Kidney epithelial cell (primary cell): ENCODE measurements at regions not wholly inside any gene's neighbourhood (a gene's known extent, or its start where the extent isn't known, plus 50 kb on each side); places are given as distances from the start of the nearest gene placed in this dataset.

Experiments
- DNase-seq: peaks from one replicate; pipeline ENCODE4 v3.0.0-alpha.2; 2010; ENCODE audit warnings: low read depth
- H3K27me3 ChIP-seq: 2 replicates; pipeline ENCODE4 v1.6.0; 2011; ENCODE audit warnings: low read length; ENCODE audit not compliant: control insufficient read depth, insufficient read depth
- H3K36me3 ChIP-seq: 2 replicates; pipeline ENCODE4 v1.5.1; 2011; ENCODE audit warnings: low read length; ENCODE audit not compliant: control insufficient read depth, insufficient read depth
- H3K4me3 ChIP-seq: 2 replicates; pipeline ENCODE4 v1.5.1; 2011; ENCODE audit warnings: low read depth, mild to moderate bottlenecking, control low read depth, low read length
- CTCF ChIP-seq: IDR thresholded peaks from 2 replicates; pipeline ENCODE4 v1.5.1; 2011; ENCODE audit warnings: mild to moderate bottlenecking, moderate library complexity, low read length, control low read depth, inconsistent platforms; ENCODE audit not compliant: insufficient read depth, poor library complexity, severe bottlenecking

GRCh38 chr2:16261071-16261470, 320.7 kb downstream of the MYCN start:
- Histone ChIP-seq H3K4me3 (no peak overlapping the region), H3K36me3 (no peaks in the 10 kb centered on the region), H3K27me3 (no peaks in the 10 kb centered on the region)
- no peak for DNase-seq
- no peak for TF ChIP-seq CTCF

- Histone ChIP-seq H3K4me3 (no peak overlapping the region), H3K36me3 (no peaks in the 10 kb centered on the region), H3K27me3 (no peaks in the 10 kb centered on the region)
- no peak for TF ChIP-seq CTCF
- no peak for DNase-seq
Measured at GRCh38 chr2:16260041-16260830, 319.9 kb downstream of the MYCN start.

GRCh38 chr2:16259010-16259409, 318.7 kb downstream of the MYCN start:
- Histone ChIP-seq H3K4me3 (no peak overlapping the region), H3K27me3 (no peaks in the 10 kb centered on the region), H3K36me3 (no peaks in the 10 kb centered on the region)
- no peak for DNase-seq
- no peak for TF ChIP-seq CTCF

- Histone ChIP-seq H3K4me3 (no peak overlapping the region), H3K36me3 (no peaks in the 10 kb centered on the region), H3K27me3 (no peaks in the 10 kb centered on the region)
- DNase-seq, result no peak
- no peak for TF ChIP-seq CTCF
Measured at GRCh38 chr2:16258350-16258749, 318.0 kb downstream of the MYCN start.

GRCh38 chr2:16257322-16258028, 317.1 kb downstream of the MYCN start:
- no peak for DNase-seq
- Histone ChIP-seq H3K4me3 (no peak overlapping the region), H3K27me3 (no peaks in the 10 kb centered on the region), H3K36me3 (no peaks in the 10 kb centered on the region)
- TF ChIP-seq CTCF, result no peak
